Adipocyte (in vitro differentiated cells): ENCODE measurements at regions not wholly inside any gene's neighbourhood (a gene's known extent, or its start where the extent isn't known, plus 50 kb on each side); places are given as distances from the start of the nearest gene placed in this dataset.

ENCODE experiments used
- DNase-seq: peaks from one replicate; pipeline ENCODE4 v3.0.0-alpha.2; 2015; ENCODE audit warnings: low read depth
- H3K27me3 ChIP-seq: replicated peaks from 2 replicates; pipeline ENCODE4 v1.7.0; 2013; ENCODE audit warnings: mild to moderate bottlenecking, low read length, moderate library complexity; ENCODE audit not compliant: control insufficient read depth, insufficient read depth
- H3K36me3 ChIP-seq: 2 replicates; pipeline ENCODE4 v1.7.0; 2013; ENCODE audit warnings: low read length, mild to moderate bottlenecking, moderate library complexity; ENCODE audit not compliant: control insufficient read depth, insufficient read depth, severe bottlenecking
- H3K4me1 ChIP-seq: 2 replicates; pipeline ENCODE4 v1.7.0; 2013; ENCODE audit warnings: mild to moderate bottlenecking, low read length, moderate library complexity; ENCODE audit not compliant: control insufficient read depth, insufficient read depth
- H3K4me3 ChIP-seq: 2 replicates; pipeline ENCODE4 v1.7.0; 2013; ENCODE audit warnings: mild to moderate bottlenecking, low read length, moderate library complexity
- H3K9ac ChIP-seq: 2 replicates; pipeline ENCODE4 v1.7.0; 2013; ENCODE audit warnings: mild to moderate bottlenecking, low read length, moderate library complexity
- H3K9me3 ChIP-seq: 2 replicates; pipeline ENCODE4 v1.7.0; 2013; ENCODE audit warnings: mild to moderate bottlenecking, low read length, moderate library complexity; ENCODE audit not compliant: control insufficient read depth

- no peak overlapping the region for H3K9ac ChIP-seq
- no peaks in the 10 kb centered on the region for H3K9me3 ChIP-seq
- H3K27me3 ChIP-seq, result peaks cover 72% of the 10 kb centered on the region
- H3K36me3 ChIP-seq, result no peaks in the 10 kb centered on the region
- no peaks in the 10 kb centered on the region for H3K4me1 ChIP-seq
- no peak overlapping the region for H3K4me3 ChIP-seq
- peak; percentile 9 for DNase-seq
Measured at GRCh38 chr22:44406341-44407170, 91.5 kb downstream of the RTL6 start.

DNA sequence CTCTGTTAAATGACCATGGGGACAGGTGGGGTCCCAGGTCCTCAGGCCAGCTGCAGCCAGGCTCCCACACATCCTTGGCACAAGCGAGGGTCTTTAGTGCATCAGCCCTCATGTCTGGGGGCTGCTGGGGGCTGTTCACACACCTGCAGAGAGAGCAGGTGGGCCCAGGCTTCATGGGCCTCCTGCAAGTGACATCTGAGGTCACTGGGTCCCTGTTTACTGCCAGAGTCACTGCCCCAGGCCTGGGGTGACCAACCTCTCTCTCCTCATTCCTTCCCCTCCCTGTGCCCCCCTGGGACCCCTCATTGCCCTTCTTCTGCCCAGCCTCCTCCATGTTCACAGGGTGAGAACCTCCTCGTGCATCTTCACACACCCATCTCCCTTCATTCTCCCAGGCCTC is 92.4 kb downstream of the RTL6 start:
- H3K9me3 ChIP-seq, result no peaks in the 10 kb centered on the region
- no peak overlapping the region for H3K9ac ChIP-seq
- H3K36me3 ChIP-seq, result no peaks in the 10 kb centered on the region
- H3K4me1 ChIP-seq, result no peaks in the 10 kb centered on the region
- H3K4me3 ChIP-seq, result no peak overlapping the region
- DNase-seq, result no peak
- H3K27me3 ChIP-seq, result peaks cover 68% of the 10 kb centered on the region

- Histone ChIP-seq H3K9ac (no peak overlapping the region), H3K9me3 (no peaks in the 10 kb centered on the region), H3K4me3 (no peak overlapping the region), H3K36me3 (no peaks in the 10 kb centered on the region), H3K4me1 (no peaks in the 10 kb centered on the region), H3K27me3 (peaks cover 70% of the 10 kb centered on the region)
- no peak for DNase-seq
Measured at GRCh38 chr22:44404341-44405020, 91.7 kb upstream of the SHISAL1 start.

GRCh38 chr22:44403602-44404329 is 91.0 kb upstream of the SHISAL1 start:
- Histone ChIP-seq H3K9ac (no peak overlapping the region), H3K27me3 (peaks cover 63% of the 10 kb centered on the region), H3K36me3 (no peaks in the 10 kb centered on the region), H3K4me1 (no peaks in the 10 kb centered on the region), H3K9me3 (no peaks in the 10 kb centered on the region), H3K4me3 (no peak overlapping the region)
- DNase-seq, result no peak

GRCh38 chr22:44403166-44403565 is 90.4 kb upstream of the SHISAL1 start:
- no peak for DNase-seq
- no peak overlapping the region for H3K9ac ChIP-seq
- H3K4me1 ChIP-seq, result no peaks in the 10 kb centered on the region
- H3K4me3 ChIP-seq, result no peak overlapping the region
- H3K9me3 ChIP-seq, result no peaks in the 10 kb centered on the region
- no peaks in the 10 kb centered on the region for H3K36me3 ChIP-seq
- H3K27me3 ChIP-seq, result peaks cover 60% of the 10 kb centered on the region

GRCh38 chr22:44402196-44403111 is 89.7 kb upstream of the SHISAL1 start:
- Histone ChIP-seq H3K27me3 (peaks cover 59% of the 10 kb centered on the region), H3K9me3 (no peaks in the 10 kb centered on the region), H3K36me3 (no peaks in the 10 kb centered on the region), H3K4me3 (no peak overlapping the region), H3K9ac (no peak overlapping the region), H3K4me1 (no peaks in the 10 kb centered on the region)
- no peak for DNase-seq

GRCh38 chr22:44401783-44402110 is 89.0 kb upstream of the SHISAL1 start:
- no peaks in the 10 kb centered on the region for H3K9me3 ChIP-seq
- H3K4me3 ChIP-seq, result no peak overlapping the region
- DNase-seq, result no peak
- no peaks in the 10 kb centered on the region for H3K36me3 ChIP-seq
- H3K4me1 ChIP-seq, result no peaks in the 10 kb centered on the region
- no peak overlapping the region for H3K9ac ChIP-seq
- H3K27me3 ChIP-seq, result peaks cover 58% of the 10 kb centered on the region

DNA sequence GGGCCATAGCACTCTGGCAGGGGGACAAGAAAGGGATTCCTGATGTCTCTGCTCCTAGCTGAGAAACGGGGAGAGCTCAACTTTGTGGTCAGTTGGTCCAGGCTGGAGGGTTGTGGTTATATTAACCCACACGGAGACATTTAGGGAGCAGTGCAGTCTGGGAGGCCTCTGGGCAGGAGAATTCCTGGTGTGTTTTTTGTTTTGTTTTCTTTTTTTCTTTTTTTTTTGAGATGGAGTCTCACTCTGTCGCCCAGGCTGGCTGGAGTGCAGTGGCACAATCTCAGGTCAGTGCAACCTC is 88.0 kb upstream of the SHISAL1 start:
- Histone ChIP-seq H3K4me3 (no peak overlapping the region), H3K4me1 (no peaks in the 10 kb centered on the region), H3K27me3 (peaks cover 63% of the 10 kb centered on the region), H3K9ac (no peak overlapping the region), H3K36me3 (no peaks in the 10 kb centered on the region), H3K9me3 (no peaks in the 10 kb centered on the region)
- DNase-seq, result no peak

- H3K9me3 ChIP-seq, result no peaks in the 10 kb centered on the region
- no peak for DNase-seq
Measured at GRCh38 chr22:44399906-44400762, 87.4 kb upstream of the SHISAL1 start.

More at GRCh38 chr22:44399906-44400762, 87.4 kb upstream of the SHISAL1 start:
- H3K36me3 ChIP-seq, result no peaks in the 10 kb centered on the region
- no peaks in the 10 kb centered on the region for H3K4me1 ChIP-seq
- H3K4me3 ChIP-seq, result no peak overlapping the region
- no peak overlapping the region for H3K9ac ChIP-seq
- peaks cover 68% of the 10 kb centered on the region for H3K27me3 ChIP-seq
